Effector memory CD4-positive, alpha-beta T cell (primary cell): ENCODE measurements at regions not wholly inside any gene's neighbourhood (a gene's known extent, or its start where the extent isn't known, plus 50 kb on each side); places are given as distances from the start of the nearest gene placed in this dataset.

Experiments used
- DNase-seq, 3 donors: peaks; one replicate each; pipeline ENCODE4 v3.0.0-alpha.2; 2020
- H3K27ac ChIP-seq: 2 replicates; pipeline ENCODE4 v1.7.0; 2013; ENCODE audit warnings: mild to moderate bottlenecking, low read length, moderate library complexity; ENCODE audit not compliant: insufficient read depth, poor library complexity, severe bottlenecking
- H3K27me3 ChIP-seq: replicated peaks from 2 replicates; pipeline ENCODE4 v1.7.0; 2013; ENCODE audit warnings: mild to moderate bottlenecking, low read length; ENCODE audit not compliant: insufficient read depth, control insufficient read depth, poor library complexity, severe bottlenecking
- H3K36me3 ChIP-seq: 2 replicates; pipeline ENCODE4 v1.7.0; 2013; ENCODE audit warnings: mild to moderate bottlenecking, low read length, moderate library complexity; ENCODE audit not compliant: control insufficient read depth, insufficient read depth
- H3K4me1 ChIP-seq: 2 replicates; pipeline ENCODE4 v1.7.0; 2013; ENCODE audit warnings: low read length, mild to moderate bottlenecking; ENCODE audit not compliant: control insufficient read depth, insufficient read depth, poor library complexity, severe bottlenecking
- H3K4me3 ChIP-seq: 2 replicates; pipeline ENCODE4 v1.7.0; 2013; ENCODE audit warnings: low read length, low read depth, mild to moderate bottlenecking; ENCODE audit not compliant: insufficient read depth, poor library complexity, severe bottlenecking
- H3K9me3 ChIP-seq: 2 replicates; pipeline ENCODE4 v1.7.0; 2013; ENCODE audit warnings: mild to moderate bottlenecking, low read length, moderate library complexity; ENCODE audit not compliant: control insufficient read depth

- Histone ChIP-seq H3K27ac (no peak overlapping the region), H3K9me3 (no peaks in the 10 kb centered on the region), H3K4me1 (no peaks in the 10 kb centered on the region), H3K36me3 (no peaks in the 10 kb centered on the region), H3K27me3 (peaks cover 2% of the 10 kb centered on the region), H3K4me3 (no peak overlapping the region)
- DNase-seq, result no peak
Observed at GRCh38 chr3:187545366-187545765, 124.8 kb downstream of the SST start.

GRCh38 chr3:187544326-187544725, 125.9 kb downstream of the SST start:
- H3K9me3 ChIP-seq, result no peaks in the 10 kb centered on the region
- H3K36me3 ChIP-seq, result no peaks in the 10 kb centered on the region
- no peak for DNase-seq
- H3K27me3 ChIP-seq, result peaks cover 2% of the 10 kb centered on the region
- H3K27ac ChIP-seq, result no peak overlapping the region
- H3K4me1 ChIP-seq, result no peaks in the 10 kb centered on the region
- H3K4me3 ChIP-seq, result no peak overlapping the region

- DNase-seq, result no peak
- H3K36me3 ChIP-seq, result no peaks in the 10 kb centered on the region
- no peak overlapping the region for H3K4me3 ChIP-seq
- no peaks in the 10 kb centered on the region for H3K9me3 ChIP-seq
- no peaks in the 10 kb centered on the region for H3K27me3 ChIP-seq
- H3K27ac ChIP-seq, result no peak overlapping the region
- H3K4me1 ChIP-seq, result no peaks in the 10 kb centered on the region
Observed at GRCh38 chr3:187540847-187541246, 129.3 kb downstream of the SST start.

GRCh38 chr3:187536185-187536584, 134.0 kb downstream of the SST start:
- H3K36me3 ChIP-seq, result no peaks in the 10 kb centered on the region
- H3K27me3 ChIP-seq, result no peaks in the 10 kb centered on the region
- H3K4me3 ChIP-seq, result no peak overlapping the region
- H3K4me1 ChIP-seq, result no peaks in the 10 kb centered on the region
- H3K27ac ChIP-seq, result no peak overlapping the region
- no peak for DNase-seq
- no peaks in the 10 kb centered on the region for H3K9me3 ChIP-seq

- H3K27me3 ChIP-seq, result no peaks in the 10 kb centered on the region
- H3K9me3 ChIP-seq, result no peaks in the 10 kb centered on the region
- DNase-seq, result no peak
- no peak overlapping the region for H3K27ac ChIP-seq
- no peaks in the 10 kb centered on the region for H3K36me3 ChIP-seq
- H3K4me1 ChIP-seq, result no peaks in the 10 kb centered on the region
- H3K4me3 ChIP-seq, result no peak overlapping the region
Observed at GRCh38 chr3:187533797-187534196, 136.4 kb downstream of the SST start.

GRCh38 chr3:187531831-187532230, 138.4 kb downstream of the SST start:
- Histone ChIP-seq H3K36me3 (no peaks in the 10 kb centered on the region), H3K9me3 (no peaks in the 10 kb centered on the region), H3K4me3 (no peak overlapping the region), H3K27me3 (no peaks in the 10 kb centered on the region), H3K4me1 (no peaks in the 10 kb centered on the region), H3K27ac (no peak overlapping the region)
- no peak for DNase-seq

GRCh38 chr3:187522890-187523289, 147.3 kb downstream of the SST start:
- H3K36me3 ChIP-seq, result no peaks in the 10 kb centered on the region
- no peaks in the 10 kb centered on the region for H3K4me1 ChIP-seq
- H3K27me3 ChIP-seq, result no peaks in the 10 kb centered on the region
- H3K9me3 ChIP-seq, result no peaks in the 10 kb centered on the region
- no peak overlapping the region for H3K27ac ChIP-seq
- H3K4me3 ChIP-seq, result no peak overlapping the region
- no peak for DNase-seq

GRCh38 chr3:187522293-187522692, 147.9 kb downstream of the SST start:
- no peaks in the 10 kb centered on the region for H3K27me3 ChIP-seq
- no peak overlapping the region for H3K4me3 ChIP-seq
- no peaks in the 10 kb centered on the region for H3K4me1 ChIP-seq
- no peak overlapping the region for H3K27ac ChIP-seq
- H3K9me3 ChIP-seq, result no peaks in the 10 kb centered on the region
- no peak for DNase-seq
- no peaks in the 10 kb centered on the region for H3K36me3 ChIP-seq

GRCh38 chr3:187521546-187521945, 148.6 kb downstream of the SST start:
- Histone ChIP-seq H3K36me3 (no peaks in the 10 kb centered on the region), H3K27me3 (no peaks in the 10 kb centered on the region), H3K4me1 (no peaks in the 10 kb centered on the region), H3K9me3 (no peaks in the 10 kb centered on the region), H3K4me3 (no peak overlapping the region), H3K27ac (no peak overlapping the region)
- no peak for DNase-seq

GRCh38 chr3:187520027-187520945, 149.9 kb downstream of the SST start:
- H3K4me1 ChIP-seq, result no peaks in the 10 kb centered on the region
- H3K36me3 ChIP-seq, result no peaks in the 10 kb centered on the region
- no peak overlapping the region for H3K4me3 ChIP-seq
- no peaks in the 10 kb centered on the region for H3K9me3 ChIP-seq
- H3K27ac ChIP-seq, result no peak overlapping the region
- no peak for DNase-seq
- H3K27me3 ChIP-seq, result no peaks in the 10 kb centered on the region
